ENCODE measurements at regions not wholly inside any gene's neighbourhood (a gene's known extent, or its start where the extent isn't known, plus 50 kb on each side); places are given as distances from the start of the nearest gene placed in this dataset.

DNA sequence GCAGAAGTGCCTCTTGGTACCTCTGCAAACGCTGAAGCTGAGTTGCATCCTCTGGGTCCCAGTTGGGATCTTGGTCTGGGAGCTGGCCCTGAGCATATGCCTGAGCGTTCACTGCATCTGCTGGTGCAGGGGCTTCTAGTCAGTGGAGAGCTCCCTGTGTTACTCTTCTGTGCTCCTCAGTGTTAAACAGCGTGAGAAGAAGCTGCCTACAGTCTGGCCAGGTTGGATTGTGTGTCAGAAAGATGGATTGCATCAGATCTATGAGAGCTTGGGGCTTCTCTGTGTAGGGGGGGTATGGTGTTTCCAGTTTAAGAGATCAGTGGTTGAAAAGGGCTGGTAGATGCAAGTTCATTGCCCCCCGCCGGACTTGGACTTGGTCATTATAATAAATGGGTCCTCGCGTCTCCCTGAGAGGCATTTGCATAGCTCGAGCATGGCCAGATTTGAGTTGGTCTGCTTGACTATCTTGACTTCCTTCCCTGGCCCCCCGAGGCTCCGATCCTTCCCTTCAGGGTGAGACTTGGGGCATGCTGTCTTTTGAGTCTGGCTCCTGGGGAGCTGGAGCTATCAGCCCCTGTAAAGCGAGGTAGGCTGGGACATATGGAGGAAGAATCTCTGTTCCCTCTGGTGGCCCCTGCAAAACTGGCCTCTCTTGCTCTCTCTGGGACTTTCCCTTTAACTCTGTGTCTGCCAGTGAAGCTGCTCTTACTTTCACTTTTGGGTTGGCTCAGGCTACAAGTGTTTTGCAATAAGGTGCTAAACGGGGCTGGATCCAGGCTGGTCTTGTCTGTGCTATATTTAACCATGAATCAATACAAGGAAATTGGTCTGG lies 52.9 kb downstream of the OR10H4 start:
- no peak for TF ChIP-seq POLR2A (IDR thresholded peaks at IDR 0.05)
- TF ChIP-seq, protein P1, sequence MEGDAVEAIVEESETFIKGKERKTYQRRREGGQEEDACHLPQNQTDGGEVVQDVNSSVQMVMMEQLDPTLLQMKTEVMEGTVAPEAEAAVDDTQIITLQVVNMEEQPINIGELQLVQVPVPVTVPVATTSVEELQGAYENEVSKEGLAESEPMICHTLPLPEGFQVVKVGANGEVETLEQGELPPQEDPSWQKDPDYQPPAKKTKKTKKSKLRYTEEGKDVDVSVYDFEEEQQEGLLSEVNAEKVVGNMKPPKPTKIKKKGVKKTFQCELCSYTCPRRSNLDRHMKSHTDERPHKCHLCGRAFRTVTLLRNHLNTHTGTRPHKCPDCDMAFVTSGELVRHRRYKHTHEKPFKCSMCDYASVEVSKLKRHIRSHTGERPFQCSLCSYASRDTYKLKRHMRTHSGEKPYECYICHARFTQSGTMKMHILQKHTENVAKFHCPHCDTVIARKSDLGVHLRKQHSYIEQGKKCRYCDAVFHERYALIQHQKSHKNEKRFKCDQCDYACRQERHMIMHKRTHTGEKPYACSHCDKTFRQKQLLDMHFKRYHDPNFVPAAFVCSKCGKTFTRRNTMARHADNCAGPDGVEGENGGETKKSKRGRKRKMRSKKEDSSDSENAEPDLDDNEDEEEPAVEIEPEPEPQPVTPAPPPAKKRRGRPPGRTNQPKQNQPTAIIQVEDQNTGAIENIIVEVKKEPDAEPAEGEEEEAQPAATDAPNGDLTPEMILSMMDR (IDR thresholded peaks at IDR 0.05): no peak
- TF ChIP-seq EP300 (IDR thresholded peaks at IDR 0.05): no peak

Measured in gastroesophageal sphincter (tissue), 3 donors.